HG02759 (cell line): ENCODE measurements at regions not wholly inside any gene's neighbourhood (a gene's known extent, or its start where the extent isn't known, plus 50 kb on each side); places are given as distances from the start of the nearest gene placed in this dataset.
A peak's percentile ranks its signal among the peaks of the same experiment; 100 is the strongest.

Experiments
- ATAC-seq: cut with Tn5 transposase; IDR thresholded peaks from one replicate; pipeline ENCODE4 v1.9.1; 2021; ENCODE audit warnings: mild to moderate bottlenecking, moderate library complexity; ENCODE audit not compliant: unreplicated experiment

GRCh38 chr5:68738236-68738635, 355.6 kb upstream of the SLC30A5 start:
- ATAC-seq = no peak

- no peak for ATAC-seq
Observed at GRCh38 chr5:68738841-68739240, 355.0 kb upstream of the SLC30A5 start.

GRCh38 chr5:68739752-68740151, 354.1 kb upstream of the SLC30A5 start:
- peak; percentile 82 for ATAC-seq

- ATAC-seq = peak; percentile 79
Observed at GRCh38 chr5:68740226-68740910, 353.4 kb upstream of the SLC30A5 start.

GRCh38 chr5:68744206-68744605, 349.6 kb upstream of the SLC30A5 start:
- no peak for ATAC-seq

GRCh38 chr5:68745448-68745847, 348.4 kb upstream of the SLC30A5 start:
- no peak for ATAC-seq

- ATAC-seq = no peak
Observed at GRCh38 chr5:68746220-68746619, 347.6 kb upstream of the SLC30A5 start.

- no peak for ATAC-seq
Observed at GRCh38 chr5:68746643-68747420, 347.0 kb upstream of the SLC30A5 start.

GRCh38 chr5:68747521-68747920, 346.3 kb upstream of the SLC30A5 start:
- no peak for ATAC-seq

- ATAC-seq = no peak
Observed at GRCh38 chr5:68748101-68748500, 345.7 kb upstream of the SLC30A5 start.

- no peak for ATAC-seq
Observed at GRCh38 chr5:68749077-68749476, 344.7 kb upstream of the SLC30A5 start.

GRCh38 chr5:68749631-68750030, 344.2 kb upstream of the SLC30A5 start:
- no peak for ATAC-seq

GRCh38 chr5:68751661-68752060, 342.2 kb upstream of the SLC30A5 start:
- no peak for ATAC-seq

GRCh38 chr5:68754536-68754935, 339.3 kb upstream of the SLC30A5 start:
- ATAC-seq = no peak

- no peak for ATAC-seq
Observed at GRCh38 chr5:68755293-68755692, 338.5 kb upstream of the SLC30A5 start.

- no peak for ATAC-seq
Observed at GRCh38 chr5:68757006-68757405, 336.8 kb upstream of the SLC30A5 start.

- no peak for ATAC-seq
Observed at GRCh38 chr5:68757626-68758212, 336.1 kb upstream of the SLC30A5 start.

GRCh38 chr5:68759593-68759992, 334.2 kb upstream of the SLC30A5 start:
- ATAC-seq = no peak

GRCh38 chr5:68762201-68762600, 331.6 kb upstream of the SLC30A5 start:
- ATAC-seq = no peak

- no peak for ATAC-seq
Observed at GRCh38 chr5:68766952-68767464, 326.8 kb upstream of the SLC30A5 start.

- ATAC-seq = no peak
Observed at GRCh38 chr5:68770551-68770950, 323.3 kb upstream of the SLC30A5 start.

GRCh38 chr5:68771221-68771620, 322.6 kb upstream of the SLC30A5 start:
- ATAC-seq = no peak
